Peyer's patch (tissue), 4 donors: ENCODE measurements at regions not wholly inside any gene's neighbourhood (a gene's known extent, or its start where the extent isn't known, plus 50 kb on each side); places are given as distances from the start of the nearest gene placed in this dataset.

Experiments
- CTCF ChIP-seq, 6 experiments: fragments of 450-650 bp in 4 of 6; fragments of 200-600 bp in 2 of 6; sonication (generic) in 1 of 6; IDR thresholded peaks; one replicate each; pipeline ENCODE4 v1.5.1; 2017 to 2019; ENCODE audit warnings: antibody characterized with exemption in 6 of 6, mild to moderate bottlenecking in 3 of 6, moderate library complexity in 1 of 6
- POLR2A ChIP-seq, 2 donors: fragments of 450-650 bp; IDR thresholded peaks; one replicate each; pipeline ENCODE4 v1.5.1; 2017; ENCODE audit warnings: antibody characterized with exemption in 2 of 2, mild to moderate bottlenecking in 2 of 2, moderate library complexity in 2 of 2

DNA sequence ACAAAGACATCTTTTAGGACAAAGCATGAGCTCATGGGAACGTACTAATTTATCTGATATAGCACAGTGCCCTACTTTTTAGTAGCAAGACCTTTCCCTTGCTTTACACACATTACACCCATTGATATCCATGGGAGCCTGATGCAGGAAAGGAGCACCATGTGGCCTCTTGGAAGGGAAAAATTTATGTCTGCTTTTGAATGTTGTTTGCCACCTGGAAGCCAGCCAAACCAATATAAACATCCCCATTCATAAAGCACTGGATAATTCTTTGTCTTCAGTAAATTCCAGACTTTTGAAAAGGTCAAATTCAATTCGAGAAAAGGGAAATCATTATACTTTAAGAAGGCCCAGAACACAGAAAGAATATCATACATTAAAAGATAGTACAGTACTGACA, 152.3 kb upstream of the BEND6 start:
- TF ChIP-seq POLR2A (IDR thresholded peaks at IDR 0.05) (no peak), CTCF (IDR thresholded peaks at IDR 0.05) (no peak)
